ENCODE measurements at regions not wholly inside any gene's neighbourhood (a gene's known extent, or its start where the extent isn't known, plus 50 kb on each side); places are given as distances from the start of the nearest gene placed in this dataset.

GRCh38 chr2:30332791-30333453 is 101.6 kb downstream of the LBH start:
- H3K27me3 ChIP-seq (ENCODE audit: control insufficient read depth, insufficient read depth, low read length): no peaks in the 10 kb centered on the region
- no peak overlapping the region for H3K4me3 ChIP-seq (ENCODE audit: low read depth, low read length)
- DNase-seq (ENCODE audit: low read depth): no peak
- H3K36me3 ChIP-seq (ENCODE audit: control insufficient read depth, insufficient read depth, low read length): no peaks in the 10 kb centered on the region
- CTCF ChIA-PET: no interaction called here
- no peak for TF ChIP-seq CTCF (IDR thresholded peaks at IDR 0.05; ENCODE audit: insufficient read depth, low read depth, low read length)
- POLR2A ChIA-PET: no interaction called here

GRCh38 chr2:30334762-30335363 is 103.5 kb downstream of the LBH start:
- ChIA-PET CTCF (interaction anchor here (1.2 to 1.7 kb wide), 2 partner anchors 126 to 372 kb away, joined by 3 to 7 read pairs; no protein-coding TSS in a partner anchor), POLR2A (no interaction called here)
- no peak for DNase-seq (ENCODE audit: low read depth)
- H3K4me3 ChIP-seq (ENCODE audit: low read depth, low read length): no peak overlapping the region
- H3K36me3 ChIP-seq (ENCODE audit: control insufficient read depth, insufficient read depth, low read length): no peaks in the 10 kb centered on the region
- no peaks in the 10 kb centered on the region for H3K27me3 ChIP-seq (ENCODE audit: control insufficient read depth, insufficient read depth, low read length)
- no peak for TF ChIP-seq CTCF (IDR thresholded peaks at IDR 0.05; ENCODE audit: insufficient read depth, low read depth, low read length)

- TF ChIP-seq CTCF (IDR thresholded peaks at IDR 0.05; ENCODE audit: insufficient read depth, low read depth, low read length): no peak
- H3K36me3 ChIP-seq (ENCODE audit: control insufficient read depth, insufficient read depth, low read length): no peaks in the 10 kb centered on the region
- DNase-seq (ENCODE audit: low read depth): no peak
- H3K4me3 ChIP-seq (ENCODE audit: low read depth, low read length): no peak overlapping the region
- H3K27me3 ChIP-seq (ENCODE audit: control insufficient read depth, insufficient read depth, low read length): no peaks in the 10 kb centered on the region
- CTCF ChIA-PET: interaction anchor here (1.5 kb wide), 1 partner anchor 12 kb away, joined by 5 read pairs; no protein-coding TSS in a partner anchor
- POLR2A ChIA-PET: no interaction called here
These were observed 104.8 kb downstream of the LBH start for GRCh38 chr2:30336084-30336483.

GRCh38 chr2:30336978-30337841 is 105.9 kb downstream of the LBH start:
- no peak for DNase-seq (ENCODE audit: low read depth)
- H3K4me3 ChIP-seq (ENCODE audit: low read depth, low read length): no peak overlapping the region
- H3K36me3 ChIP-seq (ENCODE audit: control insufficient read depth, insufficient read depth, low read length): no peaks in the 10 kb centered on the region
- H3K27me3 ChIP-seq (ENCODE audit: control insufficient read depth, insufficient read depth, low read length): no peaks in the 10 kb centered on the region
- ChIA-PET CTCF (interaction anchor here (1.5 kb wide), 1 partner anchor 11 kb away, joined by 5 read pairs; no protein-coding TSS in a partner anchor), POLR2A (no interaction called here)
- TF ChIP-seq CTCF (IDR thresholded peaks at IDR 0.05; ENCODE audit: insufficient read depth, low read depth, low read length): no peak

- H3K36me3 ChIP-seq (ENCODE audit: control insufficient read depth, insufficient read depth, low read length): no peaks in the 10 kb centered on the region
- TF ChIP-seq CTCF (IDR thresholded peaks at IDR 0.05; ENCODE audit: insufficient read depth, low read depth, low read length): no peak
- ChIA-PET POLR2A (no interaction called here), CTCF (no interaction called here)
- H3K4me3 ChIP-seq (ENCODE audit: low read depth, low read length): no peak overlapping the region
- no peaks in the 10 kb centered on the region for H3K27me3 ChIP-seq (ENCODE audit: control insufficient read depth, insufficient read depth, low read length)
- no peak for DNase-seq (ENCODE audit: low read depth)
These were observed 107.1 kb downstream of the LBH start for GRCh38 chr2:30338475-30338874.
